Esophagus squamous epithelium (tissue), 5 donors: ENCODE measurements at regions not wholly inside any gene's neighbourhood (a gene's known extent, or its start where the extent isn't known, plus 50 kb on each side); places are given as distances from the start of the nearest gene placed in this dataset.

Experiments
- DNase-seq: peaks from one replicate; lab custom pipeline; 2025; lab: John Stamatoyannopoulos, UW
- H3K27ac ChIP-seq, 4 donors: fragments of 200-600 bp; sonication (generic); one replicate each; pipeline ENCODE4 v1.5.1; 2016 to 2019; ENCODE audit warnings: mild to moderate bottlenecking in 1 of 4
- H3K27me3 ChIP-seq, 4 donors: fragments of 200-600 bp; sonication (generic); 1 replicate in 3 of 4; 2 replicates in 1 of 4; pipeline versions ENCODE4 v1.5.1 to v1.6.0; 2017 to 2021; ENCODE audit warnings: antibody characterized with exemption in 1 of 4
- H3K36me3 ChIP-seq, 3 donors: fragments of 200-600 bp; sonication (generic); one replicate each; pipeline ENCODE4 v1.5.1; 2016 to 2019
- H3K4me1 ChIP-seq, 3 donors: fragments of 200-600 bp; sonication (generic); one replicate each; pipeline ENCODE4 v1.5.1; 2017 to 2019
- H3K4me3 ChIP-seq, 4 donors: fragments of 200-600 bp; sonication (generic); 1 replicate in 3 of 4; 2 replicates in 1 of 4; pipeline ENCODE4 v1.5.1; 2016 to 2019; ENCODE audit warnings: mild to moderate bottlenecking in 2 of 4, moderate library complexity in 1 of 4
- H3K9me3 ChIP-seq, 3 donors: fragments of 200-600 bp; sonication (generic); one replicate each; pipeline ENCODE4 v1.5.1; 2016 to 2019
- CTCF ChIP-seq, 6 experiments: fragments of 450-650 bp in 4 of 6; fragments of 200-600 bp in 2 of 6; sonication (generic) in 2 of 6; IDR thresholded peaks; one replicate each; pipeline ENCODE4 v1.5.1; 2016 to 2019; ENCODE audit warnings: antibody characterized with exemption in 6 of 6, mild to moderate bottlenecking in 4 of 6, moderate library complexity in 4 of 6
- POLR2A ChIP-seq, 4 donors: fragments of 450-650 bp; IDR thresholded peaks; one replicate each; pipeline ENCODE4 v1.6.1; 2017; ENCODE audit warnings: antibody characterized with exemption in 4 of 4, mild to moderate bottlenecking in 4 of 4, moderate library complexity in 3 of 4
- WGBS, 2 donors: methylation state at CpG; one replicate each; pipeline ENCODE4 v1.1.5; 2018; 5-methylcytosine and 5-hydroxymethylcytosine counted together
- intact Hi-C: fragments of 100-400 bp; cut with DNase I; formaldehyde crosslinking; loops from one replicate; pipeline ENCODE4 v1.15.0; 2022
- donor health status: DM: yes; HTN: yes; CAD: no.

- no peak overlapping the region for H3K4me3 ChIP-seq
- no peaks in the 10 kb centered on the region for H3K27me3 ChIP-seq
- no peak for DNase-seq
- H3K4me1 ChIP-seq: no peaks in the 10 kb centered on the region
- intact Hi-C loops: no loop called here
- WGBS, 2 donors: 68 to 81% methylated on average over 2 of the region's 2 CpGs
- H3K27ac ChIP-seq: no peak overlapping the region
- H3K9me3 ChIP-seq: no peaks in the 10 kb centered on the region
- TF ChIP-seq POLR2A (IDR thresholded peaks at IDR 0.05) (no peak), CTCF (IDR thresholded peaks at IDR 0.05) (no peak)
- H3K36me3 ChIP-seq: no peaks in the 10 kb centered on the region
Measured at GRCh38 chr3:83354205-83354604, 1592.8 kb upstream of the GBE1 start.

- H3K27me3 ChIP-seq: no peaks in the 10 kb centered on the region
- TF ChIP-seq CTCF (IDR thresholded peaks at IDR 0.05) (no peak), POLR2A (IDR thresholded peaks at IDR 0.05) (no peak)
- H3K4me3 ChIP-seq: no peak overlapping the region
- no peaks in the 10 kb centered on the region for H3K4me1 ChIP-seq
- no peak overlapping the region for H3K27ac ChIP-seq
- H3K9me3 ChIP-seq: no peaks in the 10 kb centered on the region
- intact Hi-C loops: no loop called here
- 93 to 96% methylated on average over 3 of the region's 3 CpGs for WGBS, 2 donors
- DNase-seq: no peak
- no peaks in the 10 kb centered on the region for H3K36me3 ChIP-seq
Measured at GRCh38 chr3:83393276-83393675, 1565.5 kb upstream of the CADM2 start.

- Histone ChIP-seq H3K27ac (no peak overlapping the region), H3K4me1 (no peaks in the 10 kb centered on the region), H3K27me3 (no peaks in the 10 kb centered on the region), H3K9me3 (no peaks in the 10 kb centered on the region), H3K4me3 (no peak overlapping the region), H3K36me3 (no peaks in the 10 kb centered on the region)
- no peak for DNase-seq
- WGBS, 2 donors: 60% methylated on average over 2 of the region's 10 CpGs; no CpG with 5 or more reads in 1 of the 2 donors
- TF ChIP-seq CTCF (IDR thresholded peaks at IDR 0.05) (no peak), POLR2A (IDR thresholded peaks at IDR 0.05) (no peak)
- intact Hi-C loops: no loop called here
Measured at GRCh38 chr3:83403927-83404326, 1554.9 kb upstream of the CADM2 start.

GRCh38 chr3:83426300-83426699, 1532.5 kb upstream of the CADM2 start:
- TF ChIP-seq POLR2A (IDR thresholded peaks at IDR 0.05) (no peak), CTCF (IDR thresholded peaks at IDR 0.05) (no peak)
- Histone ChIP-seq H3K4me3 (no peak overlapping the region), H3K27me3 (no peaks in the 10 kb centered on the region), H3K9me3 (no peaks in the 10 kb centered on the region), H3K4me1 (no peaks in the 10 kb centered on the region), H3K27ac (no peak overlapping the region), H3K36me3 (no peaks in the 10 kb centered on the region)
- 73 to 92% methylated on average over 2 of the region's 2 CpGs for WGBS, 2 donors
- intact Hi-C loops: no loop called here
- DNase-seq: no peak

GRCh38 chr3:83434880-83435587, 1523.8 kb upstream of the CADM2 start:
- no peaks in the 10 kb centered on the region for H3K36me3 ChIP-seq
- no peak for TF ChIP-seq POLR2A (IDR thresholded peaks at IDR 0.05)
- TF ChIP-seq CTCF (IDR thresholded peaks at IDR 0.05): no peak
- H3K4me3 ChIP-seq: no peak overlapping the region
- no peaks in the 10 kb centered on the region for H3K4me1 ChIP-seq
- 53 to 82% methylated on average over 2 to 3 of the region's 3 CpGs for WGBS, 2 donors
- H3K9me3 ChIP-seq: no peaks in the 10 kb centered on the region
- intact Hi-C loops: no loop called here
- no peaks in the 10 kb centered on the region for H3K27me3 ChIP-seq
- no peak overlapping the region for H3K27ac ChIP-seq
- DNase-seq: no peak
